ENCODE measurements at regions not wholly inside any gene's neighbourhood (a gene's known extent, or its start where the extent isn't known, plus 50 kb on each side); places are given as distances from the start of the nearest gene placed in this dataset.

DNA sequence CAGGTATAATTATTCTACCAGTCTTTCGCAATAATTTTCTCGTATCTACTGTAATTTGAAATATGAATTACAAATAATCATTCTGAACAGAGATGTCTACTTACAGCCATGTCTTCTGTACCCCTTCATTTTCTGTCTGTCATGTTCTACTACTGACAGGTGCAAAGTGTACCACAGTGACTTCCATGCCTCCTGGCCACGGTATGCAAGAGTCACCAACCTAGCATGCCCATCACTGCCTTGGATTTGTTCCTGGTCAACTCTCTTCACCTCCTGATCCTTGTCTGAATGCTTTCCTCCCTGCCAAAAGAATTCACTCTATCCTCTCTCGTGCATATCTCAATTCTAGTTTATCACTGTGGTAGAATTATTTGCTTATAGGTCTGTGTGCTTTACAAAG lies 755.4 kb downstream of the KCNJ2 start:
- TF ChIP-seq, protein P1, sequence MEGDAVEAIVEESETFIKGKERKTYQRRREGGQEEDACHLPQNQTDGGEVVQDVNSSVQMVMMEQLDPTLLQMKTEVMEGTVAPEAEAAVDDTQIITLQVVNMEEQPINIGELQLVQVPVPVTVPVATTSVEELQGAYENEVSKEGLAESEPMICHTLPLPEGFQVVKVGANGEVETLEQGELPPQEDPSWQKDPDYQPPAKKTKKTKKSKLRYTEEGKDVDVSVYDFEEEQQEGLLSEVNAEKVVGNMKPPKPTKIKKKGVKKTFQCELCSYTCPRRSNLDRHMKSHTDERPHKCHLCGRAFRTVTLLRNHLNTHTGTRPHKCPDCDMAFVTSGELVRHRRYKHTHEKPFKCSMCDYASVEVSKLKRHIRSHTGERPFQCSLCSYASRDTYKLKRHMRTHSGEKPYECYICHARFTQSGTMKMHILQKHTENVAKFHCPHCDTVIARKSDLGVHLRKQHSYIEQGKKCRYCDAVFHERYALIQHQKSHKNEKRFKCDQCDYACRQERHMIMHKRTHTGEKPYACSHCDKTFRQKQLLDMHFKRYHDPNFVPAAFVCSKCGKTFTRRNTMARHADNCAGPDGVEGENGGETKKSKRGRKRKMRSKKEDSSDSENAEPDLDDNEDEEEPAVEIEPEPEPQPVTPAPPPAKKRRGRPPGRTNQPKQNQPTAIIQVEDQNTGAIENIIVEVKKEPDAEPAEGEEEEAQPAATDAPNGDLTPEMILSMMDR (IDR thresholded peaks at IDR 0.05; ENCODE audit: low read depth, low read length, missing input control) = no peak
- no peak for TF ChIP-seq YY1 (IDR thresholded peaks at IDR 0.05)

Data from liver (tissue), 2 donors.